AG08395 (cell line): ENCODE measurements at regions not wholly inside any gene's neighbourhood (a gene's known extent, or its start where the extent isn't known, plus 50 kb on each side); places are given as distances from the start of the nearest gene placed in this dataset.
"Not testable (repeated sequence)": the region's sequence is repeated elsewhere in the genome, so short reads cannot be mapped to it uniquely, and the experiment has no call there.

ENCODE experiments used
- DNase-seq: peaks from one replicate; pipeline ENCODE4 v3.0.0; 2012; ENCODE audit warnings: mixed read lengths, low spot score

GRCh38 chr12:115396567-115396966, 712.6 kb upstream of the TBX3 start:
- no peak for DNase-seq

DNA sequence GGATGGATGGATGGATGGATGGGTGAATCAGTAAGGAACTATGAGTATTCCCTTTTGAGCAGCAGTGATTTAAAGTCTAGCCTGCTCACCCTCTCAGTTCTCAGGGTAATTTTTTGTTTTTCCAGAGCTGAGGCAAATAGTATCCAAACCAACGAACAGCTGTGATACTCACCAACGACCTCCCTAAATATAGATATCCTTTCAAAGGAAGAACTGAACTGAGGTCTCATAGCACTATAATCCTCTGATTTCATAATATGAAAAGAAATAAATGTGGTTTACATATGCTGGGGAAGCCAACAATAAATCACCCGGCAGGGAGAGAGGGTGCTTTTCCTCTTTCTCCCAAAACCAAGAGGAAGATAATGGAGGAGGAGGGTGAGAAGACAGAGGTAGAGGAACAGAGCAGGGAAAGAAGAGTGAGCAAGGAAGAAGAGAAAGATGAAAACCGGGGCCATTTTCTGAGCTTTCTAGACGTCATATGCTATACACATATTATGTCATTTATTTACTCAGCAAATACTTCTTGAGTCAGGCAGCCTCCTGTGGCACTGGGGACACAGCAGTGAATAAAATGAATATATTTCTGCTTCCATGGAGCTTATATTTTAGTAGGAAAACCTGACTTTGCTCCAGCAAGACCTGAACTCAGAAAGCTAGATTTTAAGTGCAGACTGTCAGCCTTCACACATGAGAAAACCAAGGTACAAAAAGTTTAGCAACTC, 710.7 kb upstream of the TBX3 start:
- DNase-seq: no peak

DNA sequence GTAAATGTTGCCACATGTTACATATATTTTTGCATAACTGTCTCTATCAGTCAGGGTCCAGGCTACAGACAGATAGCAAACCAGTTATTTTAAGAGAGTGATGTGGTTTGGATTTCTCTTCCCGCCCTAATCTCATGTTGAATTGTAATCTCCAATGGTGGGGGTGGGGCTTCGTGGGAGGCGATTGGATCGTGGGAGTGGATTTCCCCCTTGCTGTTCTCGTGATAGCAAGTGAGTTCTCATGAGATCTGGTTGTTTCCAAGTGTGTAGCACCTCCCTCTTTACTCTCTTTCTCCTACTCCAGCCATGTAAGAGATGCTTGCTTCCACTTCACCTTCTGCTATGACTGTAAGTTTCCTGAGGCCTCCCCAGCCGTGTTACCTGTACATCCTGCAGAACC, 704.2 kb upstream of the TBX3 start:
- DNase-seq: no peak

GRCh38 chr12:115387467-115387901, 703.5 kb upstream of the TBX3 start:
- no peak for DNase-seq

- no peak for DNase-seq
These were observed 703.0 kb upstream of the TBX3 start for GRCh38 chr12:115386946-115387345.

GRCh38 chr12:115385141-115385540, 701.2 kb upstream of the TBX3 start:
- DNase-seq: no peak

- DNase-seq: no peak
These were observed 700.4 kb upstream of the TBX3 start for GRCh38 chr12:115384391-115384790.

DNA sequence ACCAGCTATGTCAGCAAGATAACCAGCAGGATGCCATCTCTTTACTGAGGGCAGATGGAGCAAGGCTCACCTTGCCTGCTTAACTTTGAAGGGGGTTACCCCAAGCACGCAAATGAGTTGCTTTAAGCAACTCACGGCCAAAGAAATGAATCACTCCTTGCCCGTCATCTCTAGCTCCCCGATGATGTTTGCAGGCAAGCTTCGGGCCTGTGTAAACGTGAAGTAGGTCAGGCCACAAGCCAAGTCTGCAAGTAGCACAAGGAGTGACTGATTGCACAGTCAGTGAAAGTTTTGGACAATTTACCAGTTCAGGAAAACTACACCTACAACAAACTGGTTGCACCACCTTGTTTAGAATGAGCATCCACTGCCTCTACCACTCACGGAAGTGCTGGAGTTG, 699.7 kb upstream of the TBX3 start:
- no peak for DNase-seq

- no peak for DNase-seq
These were observed 698.7 kb upstream of the TBX3 start for GRCh38 chr12:115382681-115383080.

DNA sequence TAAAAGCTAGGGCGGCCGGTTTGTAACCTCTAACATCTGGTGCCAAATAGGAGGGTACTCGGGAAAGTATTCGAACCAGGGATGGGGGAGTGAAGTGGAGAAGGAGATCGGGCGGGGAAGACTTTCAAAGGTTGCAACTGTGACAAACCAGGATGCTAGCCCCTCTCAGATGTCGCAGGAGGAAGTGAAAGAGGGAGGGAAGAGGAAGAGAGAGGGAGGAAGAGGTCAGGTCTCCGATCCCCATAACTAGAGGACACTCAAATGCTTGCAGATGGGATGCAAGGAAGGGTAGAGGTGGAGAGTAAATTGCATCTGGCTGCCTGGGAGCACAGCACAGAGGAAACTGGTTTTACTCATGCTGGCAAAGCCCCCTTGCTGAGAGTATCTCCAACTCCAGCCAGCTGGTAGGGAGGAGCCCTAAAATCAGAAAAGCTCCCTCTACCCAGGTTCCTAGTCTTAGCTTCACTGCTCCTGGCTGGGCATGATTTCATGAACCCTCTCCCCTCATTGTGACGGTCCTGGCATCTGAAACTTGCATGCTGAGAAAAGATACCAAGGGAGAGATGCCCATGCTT, 696.7 kb upstream of the TBX3 start:
- DNase-seq: no peak

DNA sequence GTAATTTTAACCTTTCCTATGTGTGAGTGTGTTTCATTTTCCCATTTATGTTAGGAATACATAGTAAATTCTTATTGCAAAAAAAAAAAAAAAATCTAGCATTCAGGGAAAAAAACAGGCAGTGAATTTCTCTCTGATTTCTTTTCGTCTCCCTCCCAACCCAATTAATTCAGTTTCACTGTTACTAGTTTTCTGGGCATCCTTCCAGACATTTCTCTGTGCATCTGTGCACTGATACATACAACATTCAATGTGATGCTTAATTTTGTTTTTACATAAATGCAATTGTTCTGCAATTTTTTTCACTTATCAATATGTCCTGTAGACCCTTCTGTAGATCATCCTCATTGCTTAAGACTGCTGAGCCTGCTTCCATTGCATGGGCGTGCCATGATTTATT, 694.3 kb upstream of the TBX3 start:
- no peak for DNase-seq

GRCh38 chr12:115377779-115378178, 693.8 kb upstream of the TBX3 start:
- no peak for DNase-seq

DNA sequence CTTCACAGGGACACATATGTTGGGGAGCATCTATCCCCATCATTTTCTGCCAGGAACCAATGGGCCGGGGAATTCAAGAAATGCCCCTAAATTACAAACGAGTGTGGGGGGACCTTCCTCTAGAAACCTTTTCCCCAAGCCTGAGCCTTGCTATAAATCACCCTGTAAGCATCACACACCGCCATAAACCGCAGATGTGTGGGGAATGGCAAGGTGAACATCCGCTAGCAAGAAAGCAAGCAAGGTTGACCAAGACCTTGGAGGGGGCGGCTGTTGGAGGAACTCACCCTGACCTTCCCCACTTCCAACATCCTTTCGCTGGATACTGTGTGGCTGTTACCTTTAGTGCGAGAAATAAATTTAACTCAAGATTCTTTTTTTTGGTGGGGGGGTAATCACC, 693.3 kb upstream of the TBX3 start:
- no peak for DNase-seq

DNA sequence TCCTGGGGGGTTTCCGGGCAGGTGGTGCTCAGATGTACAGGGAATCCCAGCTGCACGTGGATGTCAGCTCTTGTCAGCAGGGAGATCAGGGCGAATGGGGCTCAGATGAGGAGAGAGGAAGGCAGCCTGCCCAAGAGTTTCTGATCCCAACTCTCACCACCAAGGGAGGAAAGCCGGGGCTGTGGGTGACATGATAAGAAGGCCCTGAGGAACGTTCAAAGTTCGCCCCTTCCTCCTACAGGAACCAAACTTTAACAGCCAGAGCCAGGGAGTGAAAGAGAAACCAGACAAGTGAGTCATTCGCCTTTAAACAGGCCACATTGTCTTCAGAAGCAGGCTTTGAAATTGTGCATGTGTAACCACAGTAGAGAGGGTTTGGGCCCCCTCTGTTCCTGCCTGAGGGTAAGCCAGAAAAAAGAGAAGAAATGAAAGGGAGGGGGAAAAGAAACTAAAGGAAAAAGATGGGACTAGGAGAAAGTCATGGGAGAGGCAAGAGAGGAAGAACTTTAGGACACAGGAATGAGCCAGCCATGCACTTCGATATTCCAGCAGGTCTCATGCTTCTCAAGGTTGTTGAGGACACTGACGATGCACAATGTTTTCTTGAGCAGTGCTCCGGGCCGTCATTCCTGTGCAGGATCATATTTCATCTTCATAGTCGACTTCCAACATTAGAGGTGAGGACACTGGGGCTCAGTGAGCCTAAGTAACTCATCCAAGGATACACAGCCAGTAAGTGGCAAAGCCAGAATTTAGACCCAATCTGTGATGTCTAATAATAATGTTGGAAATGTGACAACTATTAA, 691.4 kb upstream of the TBX3 start:
- peak; percentile 70 for DNase-seq

GRCh38 chr12:115374480-115375185, 690.7 kb upstream of the TBX3 start:
- DNase-seq: no peak

- no peak for DNase-seq
These were observed 687.7 kb upstream of the TBX3 start for GRCh38 chr12:115371711-115372110.

DNA sequence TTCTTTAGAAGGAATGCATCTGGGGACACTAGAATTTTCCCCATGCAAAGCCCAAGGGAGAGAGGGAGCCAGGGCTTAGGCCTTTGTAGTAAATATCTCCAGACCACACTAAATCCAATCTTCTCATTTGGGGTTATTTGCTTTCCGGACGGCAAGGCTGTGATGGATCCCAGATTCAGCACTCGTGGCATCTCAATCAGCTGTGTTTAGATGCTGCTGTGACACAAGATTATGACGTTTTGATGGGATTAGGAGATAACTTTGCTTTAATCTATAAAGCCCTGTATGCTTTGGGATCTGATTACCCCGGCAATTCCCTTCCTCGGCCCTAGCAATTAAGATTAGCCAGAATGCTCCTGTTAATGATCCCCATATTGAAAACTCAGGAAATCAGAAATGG, 686.7 kb upstream of the TBX3 start:
- no peak for DNase-seq

- DNase-seq: no peak
These were observed 686.2 kb upstream of the TBX3 start for GRCh38 chr12:115370207-115370606.

GRCh38 chr12:115366277-115366676, 682.3 kb upstream of the TBX3 start:
- not testable (repeated sequence) for DNase-seq

- DNase-seq: not testable (repeated sequence)
These were observed 681.8 kb upstream of the TBX3 start for GRCh38 chr12:115365765-115366164.

GRCh38 chr12:115364921-115365320, 680.9 kb upstream of the TBX3 start:
- no peak for DNase-seq

DNA sequence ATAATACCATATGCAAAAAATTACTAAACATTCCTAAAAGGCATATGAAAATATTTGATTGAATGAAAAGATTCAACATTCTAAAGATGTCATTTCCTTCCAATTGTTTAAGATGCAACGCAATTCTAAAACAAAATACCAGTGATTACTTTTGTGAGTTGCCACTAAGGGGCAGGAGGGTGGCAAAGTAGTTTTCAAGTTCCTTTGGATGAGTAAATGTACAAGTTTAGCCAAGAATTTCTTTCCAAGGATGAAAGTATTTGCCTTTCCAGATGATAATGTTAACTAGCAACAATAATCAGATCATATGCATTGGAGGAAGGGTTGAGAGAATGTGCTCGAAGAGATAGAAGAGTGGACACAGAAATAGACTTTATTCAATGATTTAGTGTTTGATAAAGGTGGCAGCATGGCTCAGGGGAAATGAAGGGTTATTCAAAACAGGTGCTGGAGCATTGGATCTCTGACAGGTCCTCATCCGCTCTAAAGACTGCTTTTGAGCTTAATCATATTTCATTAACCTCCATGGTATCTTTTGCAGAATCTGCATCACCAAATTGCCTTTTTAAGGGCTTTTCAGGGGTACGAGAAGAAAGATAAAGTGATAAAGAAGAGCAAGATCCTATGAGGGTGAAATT, 678.5 kb upstream of the TBX3 start:
- DNase-seq: peak; percentile 59
